ENCODE measurements at regions not wholly inside any gene's neighbourhood (a gene's known extent, or its start where the extent isn't known, plus 50 kb on each side); places are given as distances from the start of the nearest gene placed in this dataset.

- no peak for TF ChIP-seq TBP (IDR thresholded peaks at IDR 0.05; ENCODE audit: low read depth, low read length)
- TF ChIP-seq RFX5 (IDR thresholded peaks at IDR 0.05; ENCODE audit: borderline replicate concordance, low read depth, low read length), result no peak
- no peak for TF ChIP-seq MAX (IDR thresholded peaks at IDR 0.05)
Observed at GRCh38 chr6:54050750-54051149, 60.5 kb upstream of the MLIP start (continued).

Data from H1 (cell line).